ENCODE measurements at regions not wholly inside any gene's neighbourhood (a gene's known extent, or its start where the extent isn't known, plus 50 kb on each side); places are given as distances from the start of the nearest gene placed in this dataset.

GRCh38 chrX:69307756-69308155 lies 142.5 kb upstream of the PJA1 start:
- Histone ChIP-seq H3K27me3 (ENCODE audit: insufficient read depth, low read length, poor library complexity, severe bottlenecking) (no peaks in the 10 kb centered on the region), H3K4me1 (ENCODE audit: insufficient read depth, low read length, poor library complexity, severe bottlenecking) (no peaks in the 10 kb centered on the region), H3K4me3 (ENCODE audit: low read length, poor library complexity, severe bottlenecking) (no peak overlapping the region), H3K4me2 (ENCODE audit: low read depth, low read length, poor library complexity, severe bottlenecking) (no peak overlapping the region), H3K9ac (ENCODE audit: low read depth, low read length, poor library complexity, severe bottlenecking) (no peak overlapping the region), H3K9me3 (ENCODE audit: insufficient read depth, low read depth, low read length) (no peaks in the 10 kb centered on the region), H2AFZ (ENCODE audit: low read length) (no peak overlapping the region), H3K9me2 (replicated peaks; ENCODE audit: low read depth, low read length) (no peaks in the 10 kb centered on the region), H4K20me1 (ENCODE audit: insufficient read depth, low read length, poor library complexity, severe bottlenecking) (no peaks in the 10 kb centered on the region), H3K79me2 (ENCODE audit: insufficient read depth, low read length) (no peaks in the 10 kb centered on the region), H3F3A (ENCODE audit: low read depth) (no peaks in the 10 kb centered on the region), H3K36me3 (ENCODE audit: insufficient read depth, low read length) (no peaks in the 10 kb centered on the region)
- TF ChIP-seq EZH2phosphoT487 (IDR thresholded peaks at IDR 0.05; ENCODE audit: borderline replicate concordance) (no peak), CTCF (conservative IDR thresholded peaks at IDR 0.05; ENCODE audit: low read length) (no peak)

GRCh38 chrX:69307029-69307428 lies 141.8 kb upstream of the PJA1 start:
- Histone ChIP-seq H3K9me3 (ENCODE audit: insufficient read depth, low read depth, low read length) (no peaks in the 10 kb centered on the region), H3K79me2 (ENCODE audit: insufficient read depth, low read length) (no peaks in the 10 kb centered on the region), H4K20me1 (ENCODE audit: insufficient read depth, low read length, poor library complexity, severe bottlenecking) (no peaks in the 10 kb centered on the region), H3K4me2 (ENCODE audit: low read depth, low read length, poor library complexity, severe bottlenecking) (no peak overlapping the region), H3K4me3 (ENCODE audit: low read length, poor library complexity, severe bottlenecking) (no peak overlapping the region), H3F3A (ENCODE audit: low read depth) (no peaks in the 10 kb centered on the region), H3K9ac (ENCODE audit: low read depth, low read length, poor library complexity, severe bottlenecking) (no peak overlapping the region), H2AFZ (ENCODE audit: low read length) (no peak overlapping the region), H3K4me1 (ENCODE audit: insufficient read depth, low read length, poor library complexity, severe bottlenecking) (no peaks in the 10 kb centered on the region), H3K9me2 (replicated peaks; ENCODE audit: low read depth, low read length) (no peaks in the 10 kb centered on the region), H3K36me3 (ENCODE audit: insufficient read depth, low read length) (no peaks in the 10 kb centered on the region), H3K27me3 (ENCODE audit: insufficient read depth, low read length, poor library complexity, severe bottlenecking) (no peaks in the 10 kb centered on the region)
- no peak for TF ChIP-seq CTCF (conservative IDR thresholded peaks at IDR 0.05; ENCODE audit: low read length)
- TF ChIP-seq EZH2phosphoT487 (IDR thresholded peaks at IDR 0.05; ENCODE audit: borderline replicate concordance) = no peak

GRCh38 chrX:69306063-69306404 lies 140.8 kb upstream of the PJA1 start:
- TF ChIP-seq EZH2phosphoT487 (IDR thresholded peaks at IDR 0.05; ENCODE audit: borderline replicate concordance) = no peak
- TF ChIP-seq CTCF (conservative IDR thresholded peaks at IDR 0.05; ENCODE audit: low read length) = no peak
- no peak overlapping the region for H3K4me2 ChIP-seq (ENCODE audit: low read depth, low read length, poor library complexity, severe bottlenecking)
- no peaks in the 10 kb centered on the region for H3K36me3 ChIP-seq (ENCODE audit: insufficient read depth, low read length)
- H3K79me2 ChIP-seq (ENCODE audit: insufficient read depth, low read length) = no peaks in the 10 kb centered on the region
- no peak overlapping the region for H3K9ac ChIP-seq (ENCODE audit: low read depth, low read length, poor library complexity, severe bottlenecking)
- no peaks in the 10 kb centered on the region for H4K20me1 ChIP-seq (ENCODE audit: insufficient read depth, low read length, poor library complexity, severe bottlenecking)
- no peaks in the 10 kb centered on the region for H3F3A ChIP-seq (ENCODE audit: low read depth)
- no peak overlapping the region for H3K4me3 ChIP-seq (ENCODE audit: low read length, poor library complexity, severe bottlenecking)
- H3K4me1 ChIP-seq (ENCODE audit: insufficient read depth, low read length, poor library complexity, severe bottlenecking) = no peaks in the 10 kb centered on the region
- H3K9me3 ChIP-seq (ENCODE audit: insufficient read depth, low read depth, low read length) = no peaks in the 10 kb centered on the region
- H2AFZ ChIP-seq (ENCODE audit: low read length) = no peak overlapping the region
- H3K9me2 ChIP-seq (replicated peaks; ENCODE audit: low read depth, low read length) = no peaks in the 10 kb centered on the region
- no peaks in the 10 kb centered on the region for H3K27me3 ChIP-seq (ENCODE audit: insufficient read depth, low read length, poor library complexity, severe bottlenecking)

Measured in Loucy (cell line).